ENCODE measurements at regions not wholly inside any gene's neighbourhood (a gene's known extent, or its start where the extent isn't known, plus 50 kb on each side); places are given as distances from the start of the nearest gene placed in this dataset.

- no peak for DNase-seq
Observed at GRCh38 chr2:22692746-22693145, 692.2 kb upstream of the KLHL29 start.

DNA sequence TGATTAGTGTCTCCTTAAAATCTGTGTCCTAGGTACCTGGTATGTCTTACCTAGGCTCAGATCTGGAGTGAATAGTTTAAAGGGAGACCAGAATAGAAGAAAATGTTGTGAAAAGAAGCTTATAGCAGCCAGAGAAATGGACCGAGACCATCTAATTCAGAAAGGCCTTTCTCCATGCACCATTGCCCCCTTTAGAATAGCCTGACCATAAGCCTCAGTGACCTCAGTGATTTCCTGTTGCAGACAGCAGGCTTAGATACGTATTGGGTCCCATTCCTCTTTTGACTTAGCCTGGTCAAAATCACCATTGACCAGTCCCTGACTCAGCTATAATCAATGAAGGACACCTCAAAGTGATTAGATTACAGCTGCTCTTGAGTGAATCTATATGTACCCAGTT lies 690.7 kb upstream of the KLHL29 start:
- DNase-seq: no peak

GRCh38 chr2:22694856-22695255 lies 690.1 kb upstream of the KLHL29 start:
- no peak for DNase-seq

DNA sequence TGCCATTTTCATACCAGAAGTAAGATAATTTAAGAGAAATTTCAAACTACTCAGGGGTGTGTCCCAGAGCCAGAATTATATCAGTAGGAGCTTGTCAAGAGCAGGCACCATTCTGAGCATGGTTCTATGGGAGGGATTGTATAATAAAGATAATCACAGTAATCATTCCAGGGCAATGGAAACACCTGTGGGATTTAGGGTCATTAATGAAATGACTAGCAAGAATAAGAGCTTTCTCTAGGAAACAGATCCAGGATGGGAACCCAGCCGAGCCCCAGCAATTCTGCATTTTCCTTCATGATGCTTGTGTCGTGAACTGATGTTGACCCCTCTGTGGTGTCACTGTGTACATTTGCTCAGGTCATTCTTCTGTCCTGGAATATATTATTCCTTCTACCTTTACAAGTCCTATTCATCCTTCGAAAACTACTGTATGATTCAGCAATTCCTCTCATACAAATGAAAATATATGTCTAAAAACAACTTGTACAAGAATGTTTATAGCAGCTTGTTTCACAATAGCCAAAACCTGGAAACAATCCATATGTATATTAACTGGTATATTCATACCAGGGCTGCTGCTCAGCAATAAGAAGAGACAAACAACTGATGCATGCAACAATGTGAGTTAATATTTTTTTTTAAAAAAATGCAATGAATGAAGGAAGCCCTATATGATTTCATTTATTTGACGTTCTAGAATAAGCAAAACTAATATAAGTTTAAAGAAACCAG lies 687.8 kb upstream of the KLHL29 start:
- DNase-seq: no peak

DNA sequence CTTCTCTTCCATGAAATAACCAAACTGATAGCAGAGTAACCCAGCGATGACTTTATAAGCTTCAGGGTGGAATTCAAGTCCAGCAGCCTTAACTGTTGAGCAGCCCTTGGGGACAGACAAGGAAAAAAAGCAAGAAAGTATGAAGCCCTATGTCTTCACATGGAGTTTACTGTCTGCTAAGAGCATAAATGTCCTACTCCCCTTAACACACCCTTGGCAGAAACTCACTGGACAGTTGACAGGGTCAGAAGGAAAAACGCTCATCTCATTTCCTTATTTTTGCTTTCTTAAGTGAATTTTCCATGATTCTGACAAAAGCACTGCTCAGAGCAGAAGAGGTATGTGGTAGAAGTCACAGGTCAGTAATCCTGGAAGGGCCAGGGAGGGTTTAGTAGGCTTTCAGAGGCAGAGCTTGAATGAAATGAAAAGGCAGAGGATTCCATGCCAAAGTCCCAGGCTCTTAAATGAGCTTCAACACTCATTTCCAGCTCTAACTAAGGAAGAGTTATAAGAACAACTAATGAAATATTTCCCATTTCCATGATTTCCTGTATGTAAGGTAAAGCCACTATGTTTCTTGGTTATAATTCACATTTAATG lies 683.3 kb upstream of the KLHL29 start:
- DNase-seq: no peak

DNA sequence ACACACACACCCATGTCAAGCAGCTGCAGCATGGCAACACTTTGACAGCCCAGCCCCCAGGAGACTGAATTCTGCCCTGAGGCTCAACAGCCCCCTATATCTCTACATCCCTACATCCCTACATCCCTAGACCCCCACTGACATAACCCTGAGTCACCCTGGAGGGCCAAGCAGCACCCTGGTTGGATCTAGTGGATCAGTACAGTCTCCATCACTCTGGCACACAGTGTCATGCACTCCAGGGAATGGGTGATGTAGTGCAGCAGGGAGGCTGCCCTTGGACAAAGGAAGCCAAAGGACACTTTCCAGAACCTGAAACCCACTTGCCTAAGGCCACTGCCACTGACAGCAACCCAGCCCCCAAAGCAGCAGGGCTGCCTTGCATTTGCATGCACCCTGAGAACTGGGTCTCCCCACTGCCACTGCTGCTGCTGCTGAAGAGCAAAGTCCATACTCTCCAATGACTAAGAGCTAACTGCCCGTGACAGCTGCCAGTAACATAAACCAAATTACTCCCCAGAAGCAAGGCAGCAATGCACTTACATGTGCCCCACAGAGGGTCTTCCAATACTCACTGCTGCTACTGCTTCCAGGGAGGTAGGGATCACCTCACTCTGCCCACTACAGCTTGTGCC lies 681.6 kb upstream of the KLHL29 start:
- DNase-seq: no peak

DNA sequence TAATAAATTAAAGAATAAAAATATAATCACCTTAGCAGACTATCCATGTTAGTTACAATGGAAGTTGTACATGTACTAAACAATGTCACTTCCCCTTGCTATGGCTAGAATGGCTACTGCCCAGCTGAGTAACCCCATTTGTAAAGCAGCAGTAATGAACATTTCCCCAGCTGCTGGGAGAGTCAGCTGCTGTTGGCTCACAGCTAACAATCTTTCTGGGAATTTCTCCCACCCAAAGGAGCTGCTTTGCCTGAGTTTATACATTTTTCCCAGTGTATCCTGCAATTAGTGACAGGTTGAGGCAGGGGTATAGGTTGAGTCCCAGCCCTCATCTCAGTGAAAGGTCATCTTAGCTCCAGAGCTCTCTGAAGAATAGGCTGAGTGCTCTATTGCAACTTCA lies 665.6 kb upstream of the KLHL29 start:
- no peak for DNase-seq

- no peak for DNase-seq
Observed at GRCh38 chr2:22729466-22729865, 655.5 kb upstream of the KLHL29 start.

DNA sequence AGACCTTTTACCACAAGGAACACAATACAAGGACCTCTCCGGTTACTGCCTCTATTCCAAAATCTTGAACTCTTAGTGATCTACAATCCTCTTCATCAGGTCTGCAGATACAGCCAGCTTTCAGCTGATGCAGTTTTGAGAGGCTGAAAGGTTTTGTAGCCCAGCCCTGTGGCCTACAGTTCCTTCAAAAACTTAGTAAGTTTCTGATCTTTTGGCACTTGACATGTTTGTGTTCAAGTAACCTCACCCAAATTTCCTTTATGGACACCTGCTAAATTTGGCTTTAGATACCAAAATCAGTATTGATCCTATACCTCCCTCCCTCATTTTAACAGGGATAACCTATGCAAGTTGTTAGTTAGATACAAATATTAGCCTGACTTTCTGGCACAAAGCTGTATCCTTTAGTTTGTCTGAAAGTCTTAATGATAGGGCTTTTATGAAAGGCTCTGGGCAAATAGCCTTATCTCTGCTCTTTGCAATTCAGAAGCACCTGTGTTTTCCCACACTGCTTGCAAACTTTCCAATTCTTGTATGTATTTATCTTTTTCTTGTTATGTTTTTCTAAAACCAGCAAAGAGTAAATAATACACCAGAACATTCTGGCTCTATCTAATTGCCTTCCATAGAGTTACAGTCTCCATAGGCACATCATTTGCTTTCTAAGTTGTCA lies 650.5 kb upstream of the KLHL29 start:
- no peak for DNase-seq

DNA sequence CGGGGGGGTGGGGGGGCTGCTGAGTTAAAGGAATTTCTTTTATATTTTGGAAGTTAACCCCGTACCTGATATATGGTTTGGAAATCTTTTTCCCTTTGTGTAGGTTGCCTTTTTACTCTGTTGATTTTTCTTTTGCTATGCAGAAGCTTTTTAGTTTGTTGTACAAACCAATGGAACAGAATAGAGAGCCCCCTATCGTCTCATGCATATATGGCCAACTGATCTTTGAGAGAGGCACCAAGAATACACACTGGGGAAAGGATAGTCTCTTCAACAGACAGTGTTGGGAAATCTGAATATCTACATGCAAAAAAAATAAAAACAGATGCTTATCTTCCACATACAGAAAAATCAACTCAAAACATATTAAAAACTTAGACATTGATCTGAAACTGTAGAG lies 647.8 kb upstream of the KLHL29 start:
- no peak for DNase-seq

DNA sequence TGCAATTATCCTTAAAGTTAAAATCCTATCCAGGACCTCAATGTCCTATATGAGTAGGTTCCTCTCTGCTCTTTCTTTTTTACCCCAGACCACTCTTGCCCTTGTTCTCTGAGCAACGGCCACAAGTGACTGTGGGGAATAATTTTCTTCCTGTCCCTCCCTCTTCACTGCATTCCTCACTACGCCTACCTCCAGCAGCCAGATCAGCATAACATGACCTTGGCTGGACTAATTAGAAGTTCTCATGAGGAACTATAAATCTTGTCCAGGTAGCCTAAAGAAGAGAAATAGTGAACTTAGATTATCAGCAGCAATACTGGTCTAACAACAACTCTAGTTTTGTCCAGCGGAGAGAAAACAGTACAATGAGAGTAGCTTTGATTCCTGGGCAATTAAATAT lies 643.8 kb upstream of the KLHL29 start:
- no peak for DNase-seq

GRCh38 chr2:22748909-22749308 lies 636.1 kb upstream of the KLHL29 start:
- no peak for DNase-seq

GRCh38 chr2:22753476-22753875 lies 631.5 kb upstream of the KLHL29 start:
- DNase-seq: no peak

DNA sequence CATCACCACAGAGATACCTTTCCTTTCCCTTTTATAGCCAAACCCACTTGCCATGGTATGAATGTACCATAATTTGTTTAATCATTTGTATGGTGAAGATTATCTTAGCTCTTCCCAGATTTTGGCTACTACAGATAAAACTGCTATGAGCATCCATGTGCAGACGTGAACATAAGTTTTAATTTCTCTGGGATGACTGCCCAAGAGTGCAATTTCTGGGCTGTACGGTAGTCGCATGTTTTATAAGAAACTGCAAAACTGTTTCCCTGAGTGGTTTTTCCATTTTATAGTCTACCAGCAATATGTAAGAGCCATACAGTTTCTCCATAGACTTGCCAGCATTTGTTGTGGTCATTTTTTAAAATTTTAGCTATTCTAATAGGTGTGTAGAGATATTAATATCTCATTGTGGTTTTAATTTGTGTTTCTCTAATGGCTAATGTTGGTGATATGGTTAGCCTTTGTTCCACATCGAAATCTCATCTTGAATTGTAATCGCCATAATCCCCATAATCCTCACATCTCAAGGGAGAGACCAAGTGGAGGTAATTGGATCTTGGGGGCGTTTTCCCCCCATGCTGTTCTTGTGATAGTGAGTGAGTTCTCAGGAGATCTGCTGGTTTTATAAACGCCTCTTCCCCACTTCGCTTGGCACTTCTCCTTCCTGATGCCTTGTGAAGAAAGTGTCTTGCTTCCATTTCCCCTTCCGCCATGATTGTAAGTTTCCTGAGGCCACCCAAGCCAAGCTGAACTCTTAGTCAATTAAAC lies 628.5 kb upstream of the KLHL29 start:
- no peak for DNase-seq

DNA sequence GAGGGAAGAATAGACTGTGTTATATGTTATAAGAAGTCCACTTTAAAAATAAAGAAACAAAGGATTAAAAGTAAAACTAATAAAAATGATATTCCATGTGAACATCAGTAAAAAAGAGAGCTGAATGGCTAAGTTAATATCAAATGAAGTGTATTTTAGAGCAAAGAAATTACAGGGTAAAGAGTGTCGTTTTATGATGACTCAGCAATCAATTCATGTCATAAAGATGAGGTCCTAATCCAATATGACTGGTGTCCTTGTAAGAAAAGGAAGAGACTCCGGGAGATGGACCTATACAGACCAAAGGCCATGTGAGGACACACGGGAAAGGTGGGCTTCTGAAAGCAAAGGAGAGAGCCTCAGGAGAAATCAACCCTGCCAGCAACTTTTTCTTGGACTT lies 615.5 kb upstream of the KLHL29 start:
- DNase-seq: no peak

GRCh38 chr2:22784566-22784965 lies 600.4 kb upstream of the KLHL29 start:
- DNase-seq: no peak

DNA sequence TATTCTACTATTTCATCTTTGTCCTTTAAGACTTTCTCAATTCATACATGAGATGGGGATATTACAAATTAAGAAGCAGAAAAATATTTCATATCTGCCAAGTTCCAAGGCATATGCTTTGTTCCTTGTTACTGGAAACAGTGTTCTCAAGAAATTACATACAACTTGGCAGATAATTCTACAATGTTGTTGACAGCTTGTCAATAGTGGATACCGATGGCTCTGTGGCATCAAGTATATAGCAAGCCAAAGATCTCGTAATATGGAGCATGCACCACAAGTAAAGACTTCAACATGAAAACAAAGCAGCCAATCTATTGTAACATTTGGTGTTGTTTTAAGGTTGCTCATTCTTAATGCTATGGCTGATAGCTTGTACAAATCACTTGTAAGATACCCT lies 598.2 kb upstream of the KLHL29 start:
- no peak for DNase-seq

GRCh38 chr2:22787745-22788144 lies 597.2 kb upstream of the KLHL29 start:
- DNase-seq: no peak

DNA sequence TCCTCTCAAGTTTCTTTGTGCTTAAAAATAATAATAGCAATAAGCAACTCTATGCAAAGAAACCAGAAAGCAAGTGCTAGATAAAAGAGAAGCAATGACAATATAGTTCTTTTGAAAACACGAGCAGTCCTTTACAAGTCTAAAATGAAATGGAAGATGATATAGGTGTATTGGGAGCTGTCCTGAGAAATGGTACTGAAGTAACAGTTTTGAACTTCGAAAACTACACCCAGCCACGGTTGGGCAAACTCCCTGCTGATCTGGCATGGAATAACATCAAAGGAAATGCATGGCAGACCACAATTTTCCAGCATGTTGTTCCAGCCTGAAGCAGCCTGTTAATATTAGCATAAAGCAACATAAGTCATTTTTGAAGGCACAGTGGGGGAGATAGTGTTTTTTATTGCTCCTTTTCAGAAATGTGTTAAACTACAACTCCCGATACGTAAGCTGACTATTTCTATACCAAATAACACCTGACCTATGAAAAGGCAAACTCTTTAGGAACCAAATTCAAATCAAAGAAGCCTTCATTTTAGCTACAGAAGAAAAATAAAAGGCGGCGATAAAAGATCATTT lies 596.1 kb upstream of the KLHL29 start:
- DNase-seq: no peak

GRCh38 chr2:22795287-22795866 lies 589.6 kb upstream of the KLHL29 start:
- DNase-seq: no peak

- DNase-seq: no peak
Observed at GRCh38 chr2:22798386-22798785, 586.6 kb upstream of the KLHL29 start.

DNA sequence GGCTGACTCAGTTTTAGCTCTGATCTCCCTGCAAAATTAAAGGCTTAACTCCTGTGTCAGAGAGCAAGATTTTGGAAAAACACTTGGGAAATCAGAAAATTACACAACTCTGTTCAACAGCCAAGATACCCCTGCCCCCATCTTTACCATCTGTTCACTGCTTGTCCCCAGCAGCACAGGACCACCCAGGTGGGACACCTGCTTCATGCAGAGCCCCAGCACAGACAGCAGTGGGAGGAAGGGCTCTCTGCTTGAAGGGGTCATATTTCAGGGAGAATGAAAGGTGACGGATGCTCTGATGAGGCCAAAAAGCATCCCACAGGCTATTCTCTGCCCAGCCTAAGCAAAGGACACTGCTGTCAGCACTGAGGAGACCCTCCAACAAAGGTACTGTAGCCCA lies 584.6 kb upstream of the KLHL29 start:
- no peak for DNase-seq
